GM21526 (cell line): ENCODE measurements at regions not wholly inside any gene's neighbourhood (a gene's known extent, or its start where the extent isn't known, plus 50 kb on each side); places are given as distances from the start of the nearest gene placed in this dataset.

ENCODE experiments used
- ATAC-seq: cut with Tn5 transposase; IDR thresholded peaks from one replicate; pipeline ENCODE4 v1.9.1; 2021; ENCODE audit warnings: moderate library complexity; ENCODE audit not compliant: unreplicated experiment, low FRiP score

DNA sequence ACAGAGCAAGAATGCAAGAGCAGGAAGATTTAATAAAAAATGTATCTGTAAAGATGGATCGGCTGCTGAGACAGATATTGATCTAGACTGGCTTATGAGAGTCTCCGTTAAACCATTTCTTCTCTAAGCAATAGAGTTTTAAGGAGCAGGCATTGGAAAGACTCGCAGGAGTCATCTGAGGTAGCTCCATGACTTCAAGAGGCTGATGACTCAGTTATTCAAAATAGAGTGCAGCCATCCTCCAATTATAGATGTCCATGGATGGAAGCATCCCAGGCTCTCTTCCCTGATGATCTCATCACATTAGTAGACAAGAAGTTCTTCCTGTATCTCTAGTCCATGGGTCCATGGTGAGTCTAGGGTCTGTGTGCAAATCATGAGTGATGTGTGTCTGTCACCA lies 638.3 kb upstream of the TMEM132C start:
- ATAC-seq: no peak

- ATAC-seq: no peak
Observed at GRCh38 chr12:127629066-127629820, 637.7 kb upstream of the TMEM132C start.

- no peak for ATAC-seq
Observed at GRCh38 chr12:127632461-127632860, 634.5 kb upstream of the TMEM132C start.

GRCh38 chr12:127635838-127636237 lies 631.1 kb upstream of the TMEM132C start:
- no peak for ATAC-seq

DNA sequence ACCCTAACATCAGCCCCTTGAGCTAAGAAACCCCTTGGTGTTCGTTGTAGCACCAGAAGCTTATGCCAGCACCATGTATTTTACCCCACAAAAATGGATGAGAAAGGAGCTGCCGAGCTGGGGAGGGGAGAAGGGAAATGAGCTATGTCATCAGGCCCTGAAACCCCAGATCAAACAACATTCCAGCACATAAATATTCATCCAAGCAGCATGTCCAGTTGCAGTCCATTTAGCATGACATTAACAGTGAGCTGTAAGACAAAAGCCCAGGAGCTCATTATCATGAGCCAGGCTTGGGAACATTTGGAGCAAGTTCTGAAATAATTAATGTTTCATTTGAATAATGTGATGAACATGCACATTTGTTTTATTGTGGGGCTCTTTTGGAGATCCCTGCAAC lies 630.1 kb upstream of the TMEM132C start:
- no peak for ATAC-seq

DNA sequence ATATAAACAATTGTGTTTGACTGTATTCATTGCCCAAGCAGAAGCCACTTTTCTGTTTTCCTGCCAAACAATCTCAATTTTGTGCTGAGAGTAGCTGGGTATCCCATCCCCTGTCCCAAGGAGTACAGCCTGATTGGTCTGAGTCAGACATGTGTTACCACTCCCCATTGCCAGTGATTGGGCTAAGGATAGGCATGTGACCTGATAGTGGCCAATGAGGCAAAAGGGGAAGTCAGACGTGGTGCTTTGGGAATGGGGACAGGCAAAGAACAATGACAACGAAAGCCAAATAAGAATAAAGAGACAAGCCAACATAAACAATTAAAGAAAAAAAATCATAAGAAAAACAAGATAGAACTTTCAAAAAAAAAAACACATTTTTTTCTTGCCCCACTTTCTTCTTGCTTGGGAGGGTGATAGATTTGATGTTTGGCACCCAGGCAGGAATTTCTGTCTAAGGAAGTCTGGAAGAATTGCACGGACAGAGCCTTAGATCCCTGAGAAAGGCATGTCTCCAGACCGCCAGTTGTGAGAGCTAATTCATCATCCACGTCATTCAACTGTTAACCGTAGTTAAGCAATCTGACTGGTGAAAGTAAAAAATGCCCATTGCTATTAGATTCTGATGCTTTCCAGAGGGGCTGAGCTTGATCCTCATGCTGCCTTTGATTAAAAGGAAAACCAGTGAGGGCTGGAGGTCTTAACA lies 626.6 kb upstream of the TMEM132C start:
- ATAC-seq: no peak

- no peak for ATAC-seq
Observed at GRCh38 chr12:127642208-127642607, 624.8 kb upstream of the TMEM132C start.

DNA sequence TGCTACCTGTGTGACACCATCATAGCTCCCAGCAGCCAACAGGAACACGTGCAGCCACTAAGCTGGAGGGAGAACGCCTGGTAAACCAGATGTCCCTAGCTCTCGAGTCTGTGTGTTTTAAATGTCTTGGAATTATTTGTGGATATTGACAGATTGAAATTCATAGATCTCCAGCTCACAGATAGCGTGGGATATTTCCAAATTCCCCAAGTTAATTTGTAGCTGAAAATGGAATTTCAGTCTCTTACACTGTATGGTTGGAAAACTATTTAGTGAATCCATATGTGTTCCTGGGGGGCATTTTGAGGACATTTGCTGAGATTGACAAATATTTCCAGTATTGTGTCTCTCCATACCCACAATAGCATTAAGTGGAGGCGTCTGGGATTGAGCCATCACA lies 618.6 kb upstream of the TMEM132C start:
- no peak for ATAC-seq

DNA sequence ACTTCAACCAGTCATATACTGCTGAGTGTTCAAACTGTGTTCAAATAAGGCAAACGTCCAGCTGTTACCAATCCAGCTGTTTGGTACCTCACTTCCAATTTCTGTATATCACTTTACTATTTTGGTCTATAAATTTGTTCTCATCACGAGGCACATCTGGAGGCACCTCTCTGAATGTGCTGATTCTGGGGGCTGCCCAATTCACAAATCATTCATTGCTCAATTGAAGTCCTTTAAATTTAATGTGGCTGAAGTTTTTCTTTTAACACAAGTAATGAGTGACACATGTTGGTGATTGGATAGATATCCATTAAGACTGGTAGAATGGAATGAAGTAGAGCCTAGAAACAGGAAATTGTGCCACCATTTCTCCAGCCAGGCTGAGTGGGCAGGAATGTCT lies 617.0 kb upstream of the TMEM132C start:
- no peak for ATAC-seq

- no peak for ATAC-seq
Observed at GRCh38 chr12:127650626-127651025, 616.3 kb upstream of the TMEM132C start.

- no peak for ATAC-seq
Observed at GRCh38 chr12:127652281-127652680, 614.7 kb upstream of the TMEM132C start.

DNA sequence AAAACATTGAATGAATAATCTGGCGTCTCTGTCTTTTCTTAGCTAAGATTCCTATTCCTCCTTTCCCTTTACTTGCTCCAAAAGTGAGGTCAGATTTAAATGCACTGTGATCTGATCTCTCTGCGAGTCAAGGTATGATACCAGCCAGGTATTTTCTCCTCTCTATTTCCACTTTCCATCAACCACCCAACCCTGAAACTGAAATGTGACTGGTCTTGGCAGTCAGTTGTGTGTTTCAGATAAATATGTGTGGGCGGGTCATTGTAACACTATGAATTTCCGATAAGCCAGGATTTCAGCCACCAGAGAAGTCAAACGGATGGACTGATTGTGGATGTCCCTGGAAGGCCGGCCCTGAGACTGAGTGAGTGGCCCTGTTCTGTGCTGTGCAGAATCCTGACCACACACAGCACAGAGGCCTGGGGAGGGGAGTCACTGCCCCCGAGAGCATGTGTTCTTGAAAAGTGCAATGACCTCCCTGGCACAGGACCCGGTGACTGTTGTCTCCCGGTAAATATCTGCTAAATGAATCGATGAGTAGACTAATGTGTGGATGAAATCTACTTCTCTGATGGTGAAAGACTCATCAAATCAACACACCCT lies 612.5 kb upstream of the TMEM132C start:
- ATAC-seq: no peak

DNA sequence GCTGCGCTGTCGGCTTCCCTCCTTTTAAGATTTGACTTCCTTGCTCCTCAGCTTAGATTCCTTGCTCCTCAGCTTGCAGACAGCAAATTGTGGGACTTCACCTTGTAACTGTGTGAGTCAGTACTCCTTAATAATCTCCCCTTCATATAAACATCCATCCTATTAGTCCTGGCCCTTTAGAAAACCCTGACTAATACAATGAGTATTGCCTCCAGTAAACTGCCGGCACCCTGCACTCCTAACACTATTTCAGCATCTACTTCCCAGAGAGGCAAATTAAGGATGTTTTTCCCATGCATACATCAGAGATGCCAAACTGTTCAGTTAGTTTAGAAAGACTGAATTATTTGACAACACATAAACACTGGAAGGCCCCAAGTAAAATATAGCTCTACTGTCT lies 611.3 kb upstream of the TMEM132C start:
- no peak for ATAC-seq

DNA sequence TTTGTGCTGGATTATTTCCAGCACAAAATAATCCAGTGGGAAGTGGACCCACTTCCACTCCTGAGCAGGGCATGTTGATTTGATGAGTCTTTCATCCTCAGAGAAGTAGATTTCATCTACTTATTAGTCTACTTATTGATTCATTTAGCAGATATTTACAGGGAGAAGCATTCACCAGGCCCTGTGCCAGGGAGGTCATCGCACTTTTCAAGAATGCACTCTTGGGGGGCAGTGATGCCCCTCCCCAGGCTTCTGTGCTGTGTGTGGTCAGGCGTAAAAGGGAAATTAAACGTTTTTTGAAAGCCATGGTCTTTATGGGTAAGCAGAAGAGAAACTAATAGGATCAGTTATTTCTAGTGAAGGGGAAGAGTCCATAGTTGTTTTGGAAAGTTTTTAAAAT lies 610.7 kb upstream of the TMEM132C start:
- ATAC-seq: no peak

- no peak for ATAC-seq
Observed at GRCh38 chr12:127657036-127657435, 609.9 kb upstream of the TMEM132C start.

DNA sequence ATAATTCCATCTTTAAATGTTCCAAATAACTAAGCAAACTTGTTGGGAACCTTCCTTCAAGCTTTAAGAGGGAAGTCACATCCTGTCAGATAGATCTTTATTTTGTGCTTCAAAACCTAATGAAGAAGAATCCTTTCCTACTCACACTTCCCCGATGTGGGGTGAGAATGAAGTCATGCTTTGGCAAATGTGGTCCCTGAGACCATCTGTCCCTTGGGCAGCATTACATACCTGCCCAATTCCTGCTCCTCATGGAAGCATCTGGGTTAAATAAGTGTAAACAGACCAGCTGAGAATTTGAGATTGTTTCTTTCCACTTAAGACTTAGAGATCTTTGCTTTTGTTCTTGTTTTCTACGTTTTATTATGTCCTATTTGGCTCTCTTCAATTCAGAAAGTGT lies 606.0 kb upstream of the TMEM132C start:
- ATAC-seq: no peak

DNA sequence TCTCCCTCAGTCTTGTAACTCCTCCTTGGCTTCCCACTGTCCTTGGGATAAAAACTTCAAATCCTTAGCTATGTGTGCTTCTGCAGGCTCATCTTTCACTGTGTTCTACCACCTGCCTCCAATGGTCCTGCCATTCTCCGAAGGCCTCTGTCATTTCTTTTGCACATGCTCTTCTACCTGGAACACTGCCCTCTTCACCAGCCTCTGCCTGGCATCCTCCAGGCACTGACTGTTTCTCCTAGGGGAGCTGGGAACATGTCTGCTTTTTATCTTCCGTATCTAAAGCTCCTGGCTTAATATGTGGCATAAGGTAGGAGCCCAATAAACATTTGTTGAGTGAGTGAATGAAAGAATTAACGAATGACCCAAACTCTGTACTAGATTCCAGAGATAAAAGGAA lies 603.3 kb upstream of the TMEM132C start:
- ATAC-seq: no peak

DNA sequence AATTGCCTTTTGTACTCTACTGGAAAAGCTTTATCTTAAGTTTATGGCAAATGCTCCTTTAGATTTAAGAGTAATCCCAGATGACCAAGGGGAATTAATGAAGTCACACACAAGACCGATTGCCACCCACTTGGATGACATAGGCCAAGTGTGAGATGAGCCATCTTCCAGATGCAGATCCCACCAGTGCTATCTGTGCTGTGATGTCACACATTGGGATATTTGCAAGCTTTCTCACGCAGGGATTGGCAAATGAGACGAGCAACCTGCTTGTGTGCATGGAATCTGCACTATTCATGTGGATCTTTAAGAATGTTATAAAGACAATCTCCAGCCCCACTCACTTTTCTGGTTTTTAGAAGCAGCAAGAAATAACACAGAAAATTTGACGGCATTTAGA lies 602.1 kb upstream of the TMEM132C start:
- no peak for ATAC-seq

GRCh38 chr12:127667131-127667685 lies 599.8 kb upstream of the TMEM132C start:
- ATAC-seq: no peak

GRCh38 chr12:127670294-127670693 lies 596.7 kb upstream of the TMEM132C start:
- ATAC-seq: no peak

DNA sequence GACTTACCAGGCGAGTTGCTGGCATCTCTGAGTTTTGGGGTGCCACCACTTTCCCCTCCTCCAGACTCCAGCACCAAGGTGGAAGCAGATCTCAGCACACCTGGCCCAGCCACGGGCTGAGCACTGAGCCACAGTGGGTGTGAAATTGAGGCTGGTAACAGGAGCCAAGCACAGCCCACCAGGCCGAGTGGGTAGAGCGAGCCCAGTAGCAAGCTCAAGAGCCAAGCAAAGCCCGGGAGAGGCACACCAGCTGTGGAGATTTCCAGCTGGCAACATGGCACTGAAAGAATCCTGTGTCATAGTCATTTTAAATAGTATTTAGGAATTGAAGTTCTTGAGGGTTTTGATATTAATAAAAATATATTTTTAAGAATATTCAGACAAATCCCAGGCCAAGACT lies 596.2 kb upstream of the TMEM132C start:
- no peak for ATAC-seq

GRCh38 chr12:127675936-127676335 lies 591.0 kb upstream of the TMEM132C start:
- ATAC-seq: no peak
